ENCODE measurements at regions not wholly inside any gene's neighbourhood (a gene's known extent, or its start where the extent isn't known, plus 50 kb on each side); places are given as distances from the start of the nearest gene placed in this dataset.
A peak's percentile ranks its signal among the peaks of the same experiment; 100 is the strongest.

DNA sequence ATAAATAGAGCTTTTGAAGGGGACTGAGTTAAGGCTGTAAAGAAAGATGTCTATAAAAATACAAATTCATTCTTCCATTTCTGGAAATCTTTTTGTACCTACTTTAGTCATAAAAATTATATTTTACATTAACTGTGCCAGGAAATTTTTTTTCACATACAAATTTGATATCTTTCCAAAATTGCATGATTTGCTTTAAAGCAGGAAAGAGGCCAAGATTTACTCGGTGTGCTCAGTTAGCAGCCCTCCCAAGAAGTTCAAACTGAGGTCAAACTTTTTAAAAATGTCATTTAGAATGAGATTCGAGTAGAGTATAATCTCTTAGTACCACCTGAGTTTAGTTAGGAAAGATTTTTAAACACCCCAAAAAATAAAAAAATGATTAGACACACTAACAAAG lies 173.2 kb upstream of the GRIP1 start:
- DNase-seq, result peak in 1 of 2 donors; percentile 13

DNA sequence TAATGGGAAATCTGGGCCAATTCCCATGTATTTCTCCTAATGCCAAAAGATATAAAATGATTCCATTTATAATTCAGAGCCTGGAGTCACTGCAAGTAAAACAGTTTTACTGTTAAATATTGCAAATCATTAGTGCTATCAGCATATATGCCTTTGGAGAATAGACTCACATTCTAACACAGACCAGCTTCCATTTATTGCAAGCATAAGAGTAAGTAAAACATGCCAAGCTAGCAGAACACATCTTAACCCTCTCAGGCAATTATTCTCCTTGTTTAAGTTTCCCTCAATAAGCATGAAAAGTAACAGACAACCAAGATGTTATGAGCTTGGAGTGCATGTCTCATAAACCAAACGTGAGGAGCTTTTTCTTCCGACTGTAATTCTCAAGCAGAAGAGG lies 173.9 kb upstream of the GRIP1 start:
- DNase-seq, result no peak

GRCh38 chr12:66859751-66860440 lies 181.0 kb upstream of the GRIP1 start:
- DNase-seq, result no peak

DNA sequence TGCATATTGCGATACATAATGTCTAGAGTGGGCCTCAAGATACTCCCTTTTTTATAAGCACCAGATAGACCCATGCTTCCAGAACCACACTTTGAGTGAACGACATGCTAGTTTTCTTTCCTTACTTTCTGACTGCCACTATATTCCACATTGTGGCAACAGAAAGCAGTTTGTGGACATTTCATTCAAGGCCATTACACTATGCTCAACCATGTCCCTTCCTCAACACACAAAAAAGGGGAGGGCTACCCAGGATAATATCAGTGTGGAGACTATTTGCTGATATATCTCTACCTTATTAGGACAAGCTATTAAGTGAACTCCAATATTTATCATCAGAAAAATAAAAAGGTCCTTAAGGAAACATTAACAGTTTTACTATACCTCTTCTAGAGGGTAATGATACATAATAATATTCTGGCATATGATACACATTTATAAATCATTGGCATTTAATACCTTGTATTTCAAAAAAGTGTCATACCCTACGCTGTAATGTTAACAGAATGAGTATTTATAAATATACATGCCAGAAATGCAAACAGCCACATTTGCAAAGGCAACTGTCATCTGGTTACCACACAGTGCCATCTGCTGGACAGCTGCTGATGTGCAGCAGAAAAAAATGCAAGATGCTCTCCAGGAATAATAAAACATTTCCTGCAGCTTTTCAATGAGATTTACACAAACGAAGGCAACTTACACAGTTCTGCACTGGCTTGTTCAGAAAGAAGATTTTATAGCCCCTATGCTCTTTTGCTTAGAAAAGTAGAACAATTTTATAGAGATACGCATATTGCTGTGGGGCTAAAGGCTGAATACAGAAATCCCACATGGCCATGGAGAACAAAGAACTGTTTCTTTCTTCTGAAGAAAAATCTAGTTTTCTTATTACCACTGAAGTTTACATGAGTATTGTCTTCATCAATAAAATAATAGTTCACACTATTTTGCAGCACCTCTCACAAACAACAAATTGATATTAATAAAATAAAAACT lies 182.2 kb upstream of the GRIP1 start:
- peak; percentile 36 to 49 for DNase-seq

DNA sequence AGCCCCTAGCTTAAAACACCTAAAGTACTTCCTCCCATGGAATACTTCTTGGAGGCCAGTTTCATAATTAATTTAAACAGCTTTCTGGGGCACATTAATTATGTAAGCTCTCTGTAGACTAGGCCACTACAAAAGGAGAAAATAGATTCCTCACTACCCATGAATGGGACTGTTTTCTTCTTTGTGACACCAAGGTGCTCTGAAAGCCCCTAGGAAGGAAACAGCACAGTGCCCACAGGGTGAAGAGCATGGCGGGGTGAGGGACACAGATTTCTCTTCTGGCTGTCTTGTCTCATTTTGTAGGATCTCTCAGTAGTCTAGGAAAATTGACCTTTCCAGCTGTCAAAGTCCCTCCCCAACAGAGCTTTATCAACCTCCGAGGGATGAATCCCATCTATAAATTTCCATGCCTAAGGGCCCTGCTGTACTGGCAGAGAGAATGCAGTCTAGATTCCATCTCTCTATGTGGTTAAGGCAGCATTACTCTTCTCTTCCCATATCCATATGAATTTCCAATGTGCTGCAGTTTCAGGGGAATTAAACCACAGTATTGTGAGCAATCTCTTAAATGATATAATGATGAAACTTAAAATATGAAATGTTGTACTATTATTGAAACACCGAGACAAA lies 183.6 kb upstream of the GRIP1 start:
- no peak for DNase-seq

GRCh38 chr12:66863276-66863675 lies 184.4 kb upstream of the GRIP1 start:
- no peak for DNase-seq

GRCh38 chr12:66877925-66878324 lies 199.0 kb upstream of the GRIP1 start:
- no peak for DNase-seq

DNA sequence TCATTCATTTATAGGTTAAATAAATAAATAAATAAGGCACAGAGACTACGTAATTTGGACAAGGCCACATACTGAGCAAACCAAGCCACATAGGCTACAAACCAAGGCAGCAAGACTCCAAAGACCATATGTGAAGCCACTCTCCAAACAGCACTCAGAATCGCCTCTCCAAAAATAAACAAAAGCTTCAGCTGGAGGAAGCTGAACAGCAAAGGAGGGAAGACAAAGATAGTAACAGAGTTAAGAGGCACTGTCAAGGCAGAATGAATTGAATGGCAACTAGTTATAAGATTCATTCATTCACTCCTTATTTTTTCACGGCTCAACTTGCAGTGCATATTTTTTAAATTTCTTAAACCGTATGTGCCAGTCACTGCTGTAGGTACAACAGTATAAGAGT lies 200.5 kb upstream of the GRIP1 start:
- DNase-seq, result no peak

- DNase-seq, result no peak
Observed at GRCh38 chr12:66881386-66881785, 202.5 kb upstream of the GRIP1 start.

DNA sequence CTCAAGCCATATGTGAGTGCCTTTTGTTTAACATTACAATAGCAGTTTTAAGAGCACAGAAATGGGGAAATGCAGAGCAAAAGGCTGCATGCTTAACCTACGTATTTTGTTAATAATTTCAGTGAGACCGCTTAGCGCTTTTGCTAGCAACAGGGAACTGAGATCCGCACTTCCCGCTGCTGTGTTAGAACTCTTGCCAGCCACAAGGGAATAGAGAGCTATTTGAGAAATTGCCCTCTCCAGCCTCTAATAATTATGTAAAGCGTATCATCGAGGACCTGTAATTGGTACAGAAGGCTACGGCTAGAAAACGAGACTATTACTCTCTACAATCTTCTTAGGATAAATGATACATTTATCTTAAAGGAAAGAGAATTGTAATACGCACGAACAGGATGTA lies 205.2 kb upstream of the GRIP1 start:
- no peak for DNase-seq

GRCh38 chr12:66885115-66885875 lies 206.4 kb upstream of the GRIP1 start:
- DNase-seq, result no peak

GRCh38 chr12:66896797-66897196 lies 217.9 kb upstream of the GRIP1 start:
- no peak for DNase-seq

DNA sequence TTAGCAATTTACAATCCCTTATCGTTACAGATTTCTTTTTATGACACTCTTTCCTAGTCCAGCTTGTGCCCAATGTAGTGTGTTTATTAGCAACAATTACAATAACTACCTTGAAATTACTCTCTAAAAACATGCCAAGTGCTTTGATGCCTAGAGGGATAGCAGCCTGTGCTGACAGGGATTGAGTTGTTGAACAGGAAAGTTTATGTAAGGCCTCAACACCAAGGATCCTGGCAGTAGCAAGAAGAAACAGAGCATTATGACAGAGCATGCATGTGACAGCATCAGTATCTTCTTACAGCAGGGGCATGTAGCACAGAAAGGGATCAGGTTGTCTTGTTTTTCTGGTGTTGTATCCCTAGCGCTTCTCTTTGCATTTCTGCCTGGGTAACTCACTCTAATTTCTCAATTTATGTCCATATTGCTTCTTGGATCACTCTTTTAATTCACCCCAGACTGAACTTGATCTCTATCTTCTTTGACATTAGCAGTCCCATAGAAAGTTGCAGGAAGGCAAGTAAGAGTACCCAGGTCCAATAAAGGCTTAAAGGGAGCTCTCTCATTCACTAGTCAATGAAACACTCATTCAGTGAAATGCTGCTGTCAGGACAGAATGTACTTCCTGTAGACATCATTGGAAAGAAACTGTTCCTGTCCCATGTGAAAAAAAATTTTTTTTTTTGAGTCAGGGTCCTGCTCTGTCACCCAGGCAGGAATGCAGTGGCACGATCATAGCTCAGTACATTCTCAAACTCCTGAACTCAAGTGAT lies 220.0 kb upstream of the GRIP1 start:
- DNase-seq, result no peak

GRCh38 chr12:66899588-66899987 lies 220.7 kb upstream of the GRIP1 start:
- DNase-seq, result no peak

- peak; percentile 5 to 6 for DNase-seq
Observed at GRCh38 chr12:66900616-66901015, 221.7 kb upstream of the GRIP1 start.

GRCh38 chr12:66901138-66901932 lies 222.5 kb upstream of the GRIP1 start:
- DNase-seq, result no peak

DNA sequence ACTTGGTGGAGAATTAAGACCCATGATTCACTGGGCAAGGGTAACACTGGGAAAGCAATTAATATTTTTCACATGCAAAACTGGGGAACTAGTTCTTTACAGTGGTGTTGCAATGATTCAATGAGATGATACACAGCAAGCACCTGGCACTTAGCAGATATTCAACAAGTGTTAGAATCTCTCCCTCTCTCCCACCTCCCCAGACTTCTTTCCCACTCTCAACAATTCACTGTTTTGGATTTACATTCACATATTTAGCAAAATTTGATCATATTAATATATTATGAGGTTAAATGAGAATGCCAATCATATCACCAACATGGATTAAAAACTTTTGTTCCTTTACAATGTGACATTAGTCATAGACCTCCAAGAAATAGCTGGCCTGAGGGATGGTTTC lies 223.1 kb upstream of the GRIP1 start:
- DNase-seq, result no peak

DNA sequence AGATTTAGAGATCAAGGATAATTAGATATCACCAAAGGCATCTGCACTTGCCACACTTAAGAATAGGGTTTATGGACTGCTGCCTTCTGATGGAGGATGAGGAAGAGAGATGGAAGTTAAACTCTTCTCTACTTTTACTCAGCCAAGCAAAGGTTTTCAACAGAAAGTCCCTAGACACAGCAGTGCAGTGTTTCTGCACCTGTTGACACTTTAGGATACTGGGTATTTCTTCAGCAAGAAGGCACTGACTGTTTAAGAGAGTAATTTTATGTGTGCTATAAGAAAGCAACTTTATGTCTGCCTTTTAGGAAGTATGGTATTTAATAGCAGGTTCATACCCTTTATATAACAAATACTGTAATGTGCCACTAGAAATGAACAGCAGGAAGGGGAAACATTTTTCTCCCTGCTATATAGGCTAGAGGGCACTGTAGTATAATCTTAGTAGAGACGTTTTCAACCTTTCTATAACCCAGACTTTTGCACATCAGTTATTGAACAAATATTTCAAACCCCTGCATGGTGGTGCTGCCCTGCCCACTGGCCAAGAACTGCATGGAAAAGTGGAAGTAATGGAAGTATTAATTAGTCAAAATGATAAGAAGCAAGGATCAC lies 225.0 kb upstream of the GRIP1 start:
- no peak for DNase-seq

DNA sequence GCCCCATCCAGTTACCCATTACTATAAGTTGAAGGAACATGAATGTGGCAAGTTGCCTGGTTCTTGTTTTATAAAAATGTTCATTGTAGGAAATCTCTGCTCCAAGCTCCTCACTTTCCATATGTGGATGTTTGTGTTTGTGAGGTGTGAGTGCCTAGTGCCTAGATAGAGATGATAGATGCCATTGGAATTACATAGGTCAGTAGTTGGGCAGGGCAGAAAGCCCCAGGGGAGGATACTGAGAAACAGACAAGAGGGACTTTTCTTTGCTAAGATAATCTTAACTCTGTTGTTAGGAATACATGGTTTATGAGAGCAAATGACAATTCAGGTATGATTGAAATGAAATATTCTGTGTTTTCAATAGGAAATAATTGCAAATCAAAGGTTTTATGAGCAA lies 226.3 kb upstream of the GRIP1 start:
- DNase-seq, result no peak
